ENCODE measurements at regions not wholly inside any gene's neighbourhood (a gene's known extent, or its start where the extent isn't known, plus 50 kb on each side); places are given as distances from the start of the nearest gene placed in this dataset.

DNA sequence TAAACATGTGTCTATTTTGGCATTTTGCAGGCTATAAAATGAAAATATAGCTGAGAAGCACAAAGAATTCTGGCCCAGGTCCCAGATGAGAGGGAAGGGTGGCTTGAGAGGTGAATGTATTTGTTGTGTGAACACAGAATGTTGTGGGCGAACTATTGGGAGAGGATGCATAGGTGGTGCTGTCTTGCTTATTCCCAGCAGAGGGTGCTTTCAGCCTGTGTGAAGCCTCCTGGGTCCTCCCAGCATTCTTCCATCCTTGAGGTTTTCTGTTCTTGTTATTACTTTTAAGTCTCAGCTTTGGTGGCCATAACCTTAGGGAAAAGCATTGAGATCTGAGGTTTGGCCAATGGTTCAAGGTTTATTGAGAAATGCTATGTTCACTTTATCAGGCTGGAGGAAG, 108.7 kb upstream of the SNX19 start:
- TF ChIP-seq EZH2 (IDR thresholded peaks at IDR 0.05; ENCODE audit: borderline replicate concordance, low read length): no peak
- TF ChIP-seq, protein P1, sequence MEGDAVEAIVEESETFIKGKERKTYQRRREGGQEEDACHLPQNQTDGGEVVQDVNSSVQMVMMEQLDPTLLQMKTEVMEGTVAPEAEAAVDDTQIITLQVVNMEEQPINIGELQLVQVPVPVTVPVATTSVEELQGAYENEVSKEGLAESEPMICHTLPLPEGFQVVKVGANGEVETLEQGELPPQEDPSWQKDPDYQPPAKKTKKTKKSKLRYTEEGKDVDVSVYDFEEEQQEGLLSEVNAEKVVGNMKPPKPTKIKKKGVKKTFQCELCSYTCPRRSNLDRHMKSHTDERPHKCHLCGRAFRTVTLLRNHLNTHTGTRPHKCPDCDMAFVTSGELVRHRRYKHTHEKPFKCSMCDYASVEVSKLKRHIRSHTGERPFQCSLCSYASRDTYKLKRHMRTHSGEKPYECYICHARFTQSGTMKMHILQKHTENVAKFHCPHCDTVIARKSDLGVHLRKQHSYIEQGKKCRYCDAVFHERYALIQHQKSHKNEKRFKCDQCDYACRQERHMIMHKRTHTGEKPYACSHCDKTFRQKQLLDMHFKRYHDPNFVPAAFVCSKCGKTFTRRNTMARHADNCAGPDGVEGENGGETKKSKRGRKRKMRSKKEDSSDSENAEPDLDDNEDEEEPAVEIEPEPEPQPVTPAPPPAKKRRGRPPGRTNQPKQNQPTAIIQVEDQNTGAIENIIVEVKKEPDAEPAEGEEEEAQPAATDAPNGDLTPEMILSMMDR (conservative IDR thresholded peaks at IDR 0.05 in 1 of 2, IDR thresholded peaks at IDR 0.05 in 1 of 2; ENCODE audit: extremely low read depth in 1 of 2, insufficient read depth in 1 of 2, low read depth in 1 of 2, low read length in 2 of 2): peak; percentile 84 to 88

All from mammary epithelial cell (primary cell).